ENCODE measurements at regions not wholly inside any gene's neighbourhood (a gene's known extent, or its start where the extent isn't known, plus 50 kb on each side); places are given as distances from the start of the nearest gene placed in this dataset.

DNA sequence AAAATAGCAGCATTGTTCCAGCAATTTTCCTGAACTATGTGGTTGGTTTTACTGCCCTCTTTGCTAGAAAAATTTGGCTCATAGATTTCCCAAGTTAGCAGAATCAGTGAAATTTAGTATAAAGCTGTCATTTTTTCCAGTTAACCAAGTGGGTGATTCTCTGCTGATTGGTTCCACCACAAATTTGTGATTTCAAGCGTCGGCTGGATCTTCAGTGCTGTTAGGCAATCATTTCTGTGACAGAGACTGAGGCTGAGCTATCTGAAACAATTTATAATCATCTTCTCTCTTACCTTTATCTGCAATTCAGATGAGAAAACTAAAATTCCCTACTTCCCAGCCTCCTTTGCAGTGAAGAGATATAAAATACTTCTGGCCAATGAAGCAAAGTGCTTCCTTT is 68.6 kb upstream of the OTUD4 start:
- no peak overlapping the region for H3K4me3 ChIP-seq (replicated peaks in 1 of 3; ENCODE audit: insufficient read depth in 1 of 3, low read depth in 1 of 3, low read length in 3 of 3)
- no peaks in the 10 kb centered on the region for H3K36me3 ChIP-seq (ENCODE audit: control insufficient read depth in 2 of 2, extremely low read depth in 1 of 2, insufficient read depth in 2 of 2, low read length in 2 of 2)
- no peaks in the 10 kb centered on the region for H3K4me1 ChIP-seq (ENCODE audit: control insufficient read depth, extremely low read depth, insufficient read depth, low read length)
- dilution Hi-C loops (cut with MboI; ENCODE audit: extremely low pct_ligation_motif_present, low sequenced_read_pairs) (loop anchor here (25.0 kb wide), 1 partner anchor 213 kb away; no protein-coding TSS in a partner anchor), intact Hi-C loops (cut with micrococcal nuclease) (no loop called here)
- no peak overlapping the region for H3K9ac ChIP-seq (replicated peaks; ENCODE audit: extremely low read depth, insufficient read depth, low read length)
- DNase-seq (ENCODE audit: low read depth, low spot score): no peak
- TF ChIP-seq MAX (IDR thresholded peaks at IDR 0.05; ENCODE audit: insufficient read depth, insufficient read length): no peak
- no peak for TF ChIP-seq POLR2AphosphoS5 (IDR thresholded peaks at IDR 0.05; ENCODE audit: insufficient read depth, low read depth, low read length)
- no peak for TF ChIP-seq POLR2A (IDR thresholded peaks at IDR 0.05; ENCODE audit: low read depth, low read length)
- no peak for TF ChIP-seq MYC (IDR thresholded peaks at IDR 0.05; ENCODE audit: low read depth, low read length)
- no peak for TF ChIP-seq GATA2 (IDR thresholded peaks at IDR 0.05; ENCODE audit: insufficient read depth, insufficient read length, low read depth, low read length)
- no peak for TF ChIP-seq EZH2 (IDR thresholded peaks at IDR 0.05; ENCODE audit: borderline replicate concordance, low read depth, low read length, severe bottlenecking)
- TF ChIP-seq FOS (IDR thresholded peaks at IDR 0.05; ENCODE audit: borderline replicate concordance, insufficient read depth, low read length): no peak
- TF ChIP-seq, protein P1, sequence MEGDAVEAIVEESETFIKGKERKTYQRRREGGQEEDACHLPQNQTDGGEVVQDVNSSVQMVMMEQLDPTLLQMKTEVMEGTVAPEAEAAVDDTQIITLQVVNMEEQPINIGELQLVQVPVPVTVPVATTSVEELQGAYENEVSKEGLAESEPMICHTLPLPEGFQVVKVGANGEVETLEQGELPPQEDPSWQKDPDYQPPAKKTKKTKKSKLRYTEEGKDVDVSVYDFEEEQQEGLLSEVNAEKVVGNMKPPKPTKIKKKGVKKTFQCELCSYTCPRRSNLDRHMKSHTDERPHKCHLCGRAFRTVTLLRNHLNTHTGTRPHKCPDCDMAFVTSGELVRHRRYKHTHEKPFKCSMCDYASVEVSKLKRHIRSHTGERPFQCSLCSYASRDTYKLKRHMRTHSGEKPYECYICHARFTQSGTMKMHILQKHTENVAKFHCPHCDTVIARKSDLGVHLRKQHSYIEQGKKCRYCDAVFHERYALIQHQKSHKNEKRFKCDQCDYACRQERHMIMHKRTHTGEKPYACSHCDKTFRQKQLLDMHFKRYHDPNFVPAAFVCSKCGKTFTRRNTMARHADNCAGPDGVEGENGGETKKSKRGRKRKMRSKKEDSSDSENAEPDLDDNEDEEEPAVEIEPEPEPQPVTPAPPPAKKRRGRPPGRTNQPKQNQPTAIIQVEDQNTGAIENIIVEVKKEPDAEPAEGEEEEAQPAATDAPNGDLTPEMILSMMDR (IDR thresholded peaks at IDR 0.05; ENCODE audit: extremely low read depth in 1 of 2, insufficient read depth in 1 of 2, low read depth in 1 of 2, low read length in 2 of 2): no peak
- no peak for TF ChIP-seq JUN (IDR thresholded peaks at IDR 0.05; ENCODE audit: borderline replicate concordance, insufficient read depth, insufficient read length, low read depth)
- H4K20me1 ChIP-seq (replicated peaks; ENCODE audit: control insufficient read depth, extremely low read depth, insufficient read depth, low read length): no peaks in the 10 kb centered on the region
- ChIA-PET CTCF (interaction anchor here (1.0 to 1.6 kb wide), 3 partner anchors 15 to 353 kb away, joined by 3 to 5 read pairs (median 4); no protein-coding TSS in a partner anchor), POLR2A (no interaction called here)
- no peak overlapping the region for H3K4me2 ChIP-seq (ENCODE audit: insufficient read depth, low read length)
- BruUV-seq (replicated peaks): no TSS peak
- no peaks in the 10 kb centered on the region for H3K79me2 ChIP-seq (ENCODE audit: control insufficient read depth, insufficient read depth, low read length)
- H3K9me3 ChIP-seq (replicated peaks; ENCODE audit: control insufficient read depth, insufficient read depth, low read length): no peaks in the 10 kb centered on the region
- no peak for FAIRE-seq
- H3K27me3 ChIP-seq (ENCODE audit: control insufficient read depth in 2 of 2, insufficient read depth in 2 of 2, low read length in 2 of 2): peaks cover 15 to 16% of the 10 kb centered on the region in 2 experiments
- no peaks in the 10 kb centered on the region for H3K9me1 ChIP-seq (replicated peaks; ENCODE audit: control insufficient read depth, extremely low read depth, insufficient read depth, low read length)
- no peak overlapping the region for H3K27ac ChIP-seq (ENCODE audit: insufficient read depth, low read depth, low read length)
- H2AFZ ChIP-seq (ENCODE audit: low read depth, low read length): no peak overlapping the region

All from endothelial cell of umbilical vein (primary cell).